Epithelial cell of proximal tubule (primary cell): ENCODE measurements at regions not wholly inside any gene's neighbourhood (a gene's known extent, or its start where the extent isn't known, plus 50 kb on each side); places are given as distances from the start of the nearest gene placed in this dataset.

ENCODE experiments used
- DNase-seq: peaks from one replicate; pipeline ENCODE4 v3.0.0-alpha.2; 2011; ENCODE audit warnings: low read depth
- H3K4me3 ChIP-seq: 2 replicates; pipeline ENCODE4 v1.5.1; 2011; ENCODE audit warnings: low read depth, mild to moderate bottlenecking, low read length
- TF ChIP-seq, protein P1 (sequence below): conservative IDR thresholded peaks from 2 replicates; pipeline ENCODE4 v1.5.1; 2012; ENCODE audit warnings: low read depth, mild to moderate bottlenecking, low read length

DNA sequence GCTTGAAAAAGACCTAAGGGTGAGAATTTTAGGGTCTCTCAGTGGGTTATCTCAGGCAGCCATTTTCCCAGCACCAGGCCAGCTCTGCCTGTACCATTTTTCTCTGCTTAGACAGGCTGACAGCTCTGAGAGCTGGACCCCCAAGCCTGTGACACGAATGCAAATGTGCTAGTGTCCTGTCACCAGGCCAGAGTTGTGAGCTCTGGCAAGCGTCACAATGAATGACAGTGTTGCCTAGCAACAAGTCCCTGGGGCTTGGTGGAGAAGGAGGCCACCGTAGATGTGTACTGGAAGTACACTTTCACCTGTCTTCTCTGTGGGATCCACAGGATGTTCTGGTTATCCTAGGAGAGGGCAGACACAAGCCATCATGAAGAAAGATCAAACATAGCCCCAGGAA lies 66.7 kb downstream of the RBMY1D start:
- no peak overlapping the region for H3K4me3 ChIP-seq
- DNase-seq = no peak
- TF ChIP-seq, protein P1, sequence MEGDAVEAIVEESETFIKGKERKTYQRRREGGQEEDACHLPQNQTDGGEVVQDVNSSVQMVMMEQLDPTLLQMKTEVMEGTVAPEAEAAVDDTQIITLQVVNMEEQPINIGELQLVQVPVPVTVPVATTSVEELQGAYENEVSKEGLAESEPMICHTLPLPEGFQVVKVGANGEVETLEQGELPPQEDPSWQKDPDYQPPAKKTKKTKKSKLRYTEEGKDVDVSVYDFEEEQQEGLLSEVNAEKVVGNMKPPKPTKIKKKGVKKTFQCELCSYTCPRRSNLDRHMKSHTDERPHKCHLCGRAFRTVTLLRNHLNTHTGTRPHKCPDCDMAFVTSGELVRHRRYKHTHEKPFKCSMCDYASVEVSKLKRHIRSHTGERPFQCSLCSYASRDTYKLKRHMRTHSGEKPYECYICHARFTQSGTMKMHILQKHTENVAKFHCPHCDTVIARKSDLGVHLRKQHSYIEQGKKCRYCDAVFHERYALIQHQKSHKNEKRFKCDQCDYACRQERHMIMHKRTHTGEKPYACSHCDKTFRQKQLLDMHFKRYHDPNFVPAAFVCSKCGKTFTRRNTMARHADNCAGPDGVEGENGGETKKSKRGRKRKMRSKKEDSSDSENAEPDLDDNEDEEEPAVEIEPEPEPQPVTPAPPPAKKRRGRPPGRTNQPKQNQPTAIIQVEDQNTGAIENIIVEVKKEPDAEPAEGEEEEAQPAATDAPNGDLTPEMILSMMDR = no peak
